ENCODE measurements at regions not wholly inside any gene's neighbourhood (a gene's known extent, or its start where the extent isn't known, plus 50 kb on each side); places are given as distances from the start of the nearest gene placed in this dataset.

DNA sequence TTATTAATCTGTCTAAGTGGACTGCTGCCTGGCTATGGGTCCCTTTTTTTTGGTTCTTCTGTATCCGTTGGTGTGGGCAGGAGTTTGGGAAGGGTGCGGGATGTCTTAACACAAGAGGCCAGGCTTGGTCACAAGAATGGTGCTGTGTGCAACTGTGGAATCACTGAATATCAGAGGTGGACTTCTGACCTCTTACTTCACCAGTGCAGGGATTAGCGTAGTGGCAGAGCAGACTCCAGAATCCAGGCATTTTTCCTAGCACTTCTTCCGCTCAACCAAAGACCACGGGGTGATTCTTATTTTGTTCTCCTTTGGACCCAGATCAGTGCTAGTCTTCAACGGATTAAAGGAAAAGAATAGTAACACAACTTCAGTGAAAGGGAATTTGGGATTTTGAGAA, 254.3 kb upstream of the TNP1 start:
- TF ChIP-seq ZZZ3 (IDR thresholded peaks at IDR 0.05; ENCODE audit: control insufficient read depth, insufficient read length, low read depth) = no peak
- TF ChIP-seq, protein P1, sequence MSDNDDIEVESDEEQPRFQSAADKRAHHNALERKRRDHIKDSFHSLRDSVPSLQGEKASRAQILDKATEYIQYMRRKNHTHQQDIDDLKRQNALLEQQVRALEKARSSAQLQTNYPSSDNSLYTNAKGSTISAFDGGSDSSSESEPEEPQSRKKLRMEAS (IDR thresholded peaks at IDR 0.05; ENCODE audit: low read depth, low read length) = no peak
- TF ChIP-seq, protein P2, sequence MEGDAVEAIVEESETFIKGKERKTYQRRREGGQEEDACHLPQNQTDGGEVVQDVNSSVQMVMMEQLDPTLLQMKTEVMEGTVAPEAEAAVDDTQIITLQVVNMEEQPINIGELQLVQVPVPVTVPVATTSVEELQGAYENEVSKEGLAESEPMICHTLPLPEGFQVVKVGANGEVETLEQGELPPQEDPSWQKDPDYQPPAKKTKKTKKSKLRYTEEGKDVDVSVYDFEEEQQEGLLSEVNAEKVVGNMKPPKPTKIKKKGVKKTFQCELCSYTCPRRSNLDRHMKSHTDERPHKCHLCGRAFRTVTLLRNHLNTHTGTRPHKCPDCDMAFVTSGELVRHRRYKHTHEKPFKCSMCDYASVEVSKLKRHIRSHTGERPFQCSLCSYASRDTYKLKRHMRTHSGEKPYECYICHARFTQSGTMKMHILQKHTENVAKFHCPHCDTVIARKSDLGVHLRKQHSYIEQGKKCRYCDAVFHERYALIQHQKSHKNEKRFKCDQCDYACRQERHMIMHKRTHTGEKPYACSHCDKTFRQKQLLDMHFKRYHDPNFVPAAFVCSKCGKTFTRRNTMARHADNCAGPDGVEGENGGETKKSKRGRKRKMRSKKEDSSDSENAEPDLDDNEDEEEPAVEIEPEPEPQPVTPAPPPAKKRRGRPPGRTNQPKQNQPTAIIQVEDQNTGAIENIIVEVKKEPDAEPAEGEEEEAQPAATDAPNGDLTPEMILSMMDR (IDR thresholded peaks at IDR 0.05 in 2 of 3, conservative IDR thresholded peaks at IDR 0.05 in 1 of 3; ENCODE audit: control insufficient read depth in 2 of 3, extremely low read depth in 1 of 3, insufficient read depth in 1 of 3, low read depth in 3 of 3, low read length in 3 of 3) = no peak
- no peak for TF ChIP-seq EZH2 (IDR thresholded peaks at IDR 0.05; ENCODE audit: borderline replicate concordance, control insufficient read depth, low read depth, low read length)
- TF ChIP-seq, protein P3, sequence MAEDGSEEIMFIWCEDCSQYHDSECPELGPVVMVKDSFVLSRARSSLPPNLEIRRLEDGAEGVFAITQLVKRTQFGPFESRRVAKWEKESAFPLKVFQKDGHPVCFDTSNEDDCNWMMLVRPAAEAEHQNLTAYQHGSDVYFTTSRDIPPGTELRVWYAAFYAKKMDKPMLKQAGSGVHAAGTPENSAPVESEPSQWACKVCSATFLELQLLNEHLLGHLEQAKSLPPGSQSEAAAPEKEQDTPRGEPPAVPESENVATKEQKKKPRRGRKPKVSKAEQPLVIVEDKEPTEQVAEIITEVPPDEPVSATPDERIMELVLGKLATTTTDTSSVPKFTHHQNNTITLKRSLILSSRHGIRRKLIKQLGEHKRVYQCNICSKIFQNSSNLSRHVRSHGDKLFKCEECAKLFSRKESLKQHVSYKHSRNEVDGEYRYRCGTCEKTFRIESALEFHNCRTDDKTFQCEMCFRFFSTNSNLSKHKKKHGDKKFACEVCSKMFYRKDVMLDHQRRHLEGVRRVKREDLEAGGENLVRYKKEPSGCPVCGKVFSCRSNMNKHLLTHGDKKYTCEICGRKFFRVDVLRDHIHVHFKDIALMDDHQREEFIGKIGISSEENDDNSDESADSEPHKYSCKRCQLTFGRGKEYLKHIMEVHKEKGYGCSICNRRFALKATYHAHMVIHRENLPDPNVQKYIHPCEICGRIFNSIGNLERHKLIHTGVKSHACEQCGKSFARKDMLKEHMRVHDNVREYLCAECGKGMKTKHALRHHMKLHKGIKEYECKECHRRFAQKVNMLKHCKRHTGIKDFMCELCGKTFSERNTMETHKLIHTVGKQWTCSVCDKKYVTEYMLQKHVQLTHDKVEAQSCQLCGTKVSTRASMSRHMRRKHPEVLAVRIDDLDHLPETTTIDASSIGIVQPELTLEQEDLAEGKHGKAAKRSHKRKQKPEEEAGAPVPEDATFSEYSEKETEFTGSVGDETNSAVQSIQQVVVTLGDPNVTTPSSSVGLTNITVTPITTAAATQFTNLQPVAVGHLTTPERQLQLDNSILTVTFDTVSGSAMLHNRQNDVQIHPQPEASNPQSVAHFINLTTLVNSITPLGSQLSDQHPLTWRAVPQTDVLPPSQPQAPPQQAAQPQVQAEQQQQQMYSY (CRISPR knock-in tag; IDR thresholded peaks at IDR 0.05) = no peak
- TF ChIP-seq MXI1 (IDR thresholded peaks at IDR 0.05; ENCODE audit: low read depth, low read length) = no peak
- no peak for TF ChIP-seq BACH1 (IDR thresholded peaks at IDR 0.05; ENCODE audit: borderline replicate concordance)
- TF ChIP-seq BHLHE40 (IDR thresholded peaks at IDR 0.05; ENCODE audit: borderline replicate concordance in 1 of 2, low read depth in 2 of 2, low read length in 1 of 2) = no peak
- no peak for TF ChIP-seq RAD21 (IDR thresholded peaks at IDR 0.05; ENCODE audit: insufficient read depth, low read depth, low read length)
- no peak for TF ChIP-seq SUZ12 (IDR thresholded peaks at IDR 0.05; ENCODE audit: unreplicated experiment)
- TF ChIP-seq, protein P4, sequence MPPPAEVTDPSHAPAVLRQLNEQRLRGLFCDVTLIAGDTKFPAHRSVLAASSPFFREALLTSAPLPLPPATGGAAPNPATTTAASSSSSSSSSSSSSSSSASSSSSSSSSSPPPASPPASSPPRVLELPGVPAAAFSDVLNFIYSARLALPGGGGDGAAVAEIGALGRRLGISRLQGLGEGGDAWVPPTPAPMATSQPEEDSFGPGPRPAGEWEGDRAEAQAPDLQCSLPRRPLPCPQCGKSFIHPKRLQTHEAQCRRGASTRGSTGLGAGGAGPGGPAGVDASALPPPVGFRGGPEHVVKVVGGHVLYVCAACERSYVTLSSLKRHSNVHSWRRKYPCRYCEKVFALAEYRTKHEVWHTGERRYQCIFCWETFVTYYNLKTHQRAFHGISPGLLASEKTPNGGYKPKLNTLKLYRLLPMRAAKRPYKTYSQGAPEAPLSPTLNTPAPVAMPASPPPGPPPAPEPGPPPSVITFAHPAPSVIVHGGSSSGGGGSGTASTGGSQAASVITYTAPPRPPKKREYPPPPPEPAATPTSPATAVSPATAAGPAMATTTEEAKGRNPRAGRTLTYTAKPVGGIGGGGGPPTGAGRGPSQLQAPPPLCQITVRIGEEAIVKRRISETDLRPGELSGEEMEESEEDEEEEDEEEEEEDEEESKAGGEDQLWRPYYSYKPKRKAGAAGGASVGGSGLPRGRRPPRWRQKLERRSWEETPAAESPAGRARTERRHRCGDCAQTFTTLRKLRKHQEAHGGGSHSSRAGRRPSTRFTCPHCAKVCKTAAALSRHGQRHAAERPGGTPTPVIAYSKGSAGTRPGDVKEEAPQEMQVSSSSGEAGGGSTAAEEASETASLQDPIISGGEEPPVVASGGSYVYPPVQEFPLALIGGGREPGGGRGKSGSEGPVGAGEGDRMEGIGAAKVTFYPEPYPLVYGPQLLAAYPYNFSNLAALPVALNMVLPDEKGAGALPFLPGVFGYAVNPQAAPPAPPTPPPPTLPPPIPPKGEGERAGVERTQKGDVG (CRISPR knock-in tag; IDR thresholded peaks at IDR 0.05) = no peak
- TF ChIP-seq, protein P5, sequence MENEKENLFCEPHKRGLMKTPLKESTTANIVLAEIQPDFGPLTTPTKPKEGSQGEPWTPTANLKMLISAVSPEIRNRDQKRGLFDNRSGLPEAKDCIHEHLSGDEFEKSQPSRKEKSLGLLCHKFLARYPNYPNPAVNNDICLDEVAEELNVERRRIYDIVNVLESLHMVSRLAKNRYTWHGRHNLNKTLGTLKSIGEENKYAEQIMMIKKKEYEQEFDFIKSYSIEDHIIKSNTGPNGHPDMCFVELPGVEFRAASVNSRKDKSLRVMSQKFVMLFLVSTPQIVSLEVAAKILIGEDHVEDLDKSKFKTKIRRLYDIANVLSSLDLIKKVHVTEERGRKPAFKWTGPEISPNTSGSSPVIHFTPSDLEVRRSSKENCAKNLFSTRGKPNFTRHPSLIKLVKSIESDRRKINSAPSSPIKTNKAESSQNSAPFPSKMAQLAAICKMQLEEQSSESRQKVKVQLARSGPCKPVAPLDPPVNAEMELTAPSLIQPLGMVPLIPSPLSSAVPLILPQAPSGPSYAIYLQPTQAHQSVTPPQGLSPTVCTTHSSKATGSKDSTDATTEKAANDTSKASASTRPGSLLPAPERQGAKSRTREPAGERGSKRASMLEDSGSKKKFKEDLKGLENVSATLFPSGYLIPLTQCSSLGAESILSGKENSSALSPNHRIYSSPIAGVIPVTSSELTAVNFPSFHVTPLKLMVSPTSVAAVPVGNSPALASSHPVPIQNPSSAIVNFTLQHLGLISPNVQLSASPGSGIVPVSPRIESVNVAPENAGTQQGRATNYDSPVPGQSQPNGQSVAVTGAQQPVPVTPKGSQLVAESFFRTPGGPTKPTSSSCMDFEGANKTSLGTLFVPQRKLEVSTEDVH (IDR thresholded peaks at IDR 0.05; ENCODE audit: low read depth, partially characterized antibody) = no peak
- no peak for TF ChIP-seq POLR2A (IDR thresholded peaks at IDR 0.05; ENCODE audit: low read depth, low read length)

Measured in GM12878 (cell line).